ENCODE measurements at regions not wholly inside any gene's neighbourhood (a gene's known extent, or its start where the extent isn't known, plus 50 kb on each side); places are given as distances from the start of the nearest gene placed in this dataset.

GRCh38 chr3:158918451-158918850 is 116.6 kb downstream of the MFSD1 start:
- TF ChIP-seq EZH2phosphoT487 (IDR thresholded peaks at IDR 0.05; ENCODE audit: unreplicated experiment) (no peak), CTCF (conservative IDR thresholded peaks at IDR 0.05; ENCODE audit: low read depth in 2 of 2) (no peak), REST (IDR thresholded peaks at IDR 0.05; ENCODE audit: unreplicated experiment) (no peak), STAT1 (IDR thresholded peaks at IDR 0.05; ENCODE audit: unreplicated experiment) (no peak), NANOG (IDR thresholded peaks at IDR 0.05; ENCODE audit: borderline replicate concordance) (no peak), EZH2 (IDR thresholded peaks at IDR 0.05; ENCODE audit: low read depth, unreplicated experiment) (no peak), POLR2AphosphoS5 (IDR thresholded peaks at IDR 0.05; ENCODE audit: low read depth) (no peak), ETS1 (IDR thresholded peaks at IDR 0.05) (no peak), CREB1 (CRISPR knock-in tag; IDR thresholded peaks at IDR 0.05; ENCODE audit: low read depth) (no peak)
